Head of caudate nucleus (tissue), 42 donors: ENCODE measurements at regions not wholly inside any gene's neighbourhood (a gene's known extent, or its start where the extent isn't known, plus 50 kb on each side); places are given as distances from the start of the nearest gene placed in this dataset.
"Not testable (repeated sequence)": the region's sequence is repeated elsewhere in the genome, so short reads cannot be mapped to it uniquely, and the experiment has no call there.

Experiments used
- DNase-seq, 42 donors: peaks; one replicate each; pipeline versions ENCODE4 v3.0.0 to v3.0.0-alpha.2; 2020 to 2021; ENCODE audit warnings: mixed read lengths in 7 of 42
- intact Hi-C: fragments of 100-400 bp; cut with DNase I; formaldehyde crosslinking; loops from one replicate; pipeline ENCODE4 v1.15.0; 2022

DNA sequence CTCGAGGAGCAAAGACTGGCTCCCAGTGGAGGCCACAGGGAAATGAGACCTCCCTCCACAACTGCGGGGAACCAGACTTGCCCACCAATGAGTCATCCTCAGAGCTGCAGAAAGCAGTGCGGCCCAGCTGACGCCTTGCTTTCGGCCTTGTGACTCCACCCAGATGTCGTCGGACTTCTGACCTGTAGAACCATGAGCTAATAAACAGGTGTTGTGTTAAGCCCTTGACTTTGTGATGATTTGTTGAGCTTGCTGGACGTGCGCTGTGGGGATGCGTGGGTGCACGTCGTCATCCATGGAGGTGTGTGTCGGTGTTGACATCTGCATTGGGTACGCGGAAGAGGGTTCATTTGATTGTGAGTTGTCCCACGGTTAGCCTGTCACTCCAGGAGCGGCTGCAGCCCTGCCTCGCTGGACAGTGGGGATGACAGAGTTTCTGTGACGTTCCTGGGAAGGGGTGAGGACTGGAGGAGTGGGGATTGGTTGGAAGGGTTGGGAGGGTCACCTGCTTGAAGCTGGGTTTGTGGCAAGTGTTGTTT is 154.1 kb downstream of the SH3BP4 start:
- no peak for DNase-seq
- intact Hi-C loops, result loop anchor here (10.0 kb wide), 1 partner anchor 221 kb away; no protein-coding TSS in a partner anchor

DNA sequence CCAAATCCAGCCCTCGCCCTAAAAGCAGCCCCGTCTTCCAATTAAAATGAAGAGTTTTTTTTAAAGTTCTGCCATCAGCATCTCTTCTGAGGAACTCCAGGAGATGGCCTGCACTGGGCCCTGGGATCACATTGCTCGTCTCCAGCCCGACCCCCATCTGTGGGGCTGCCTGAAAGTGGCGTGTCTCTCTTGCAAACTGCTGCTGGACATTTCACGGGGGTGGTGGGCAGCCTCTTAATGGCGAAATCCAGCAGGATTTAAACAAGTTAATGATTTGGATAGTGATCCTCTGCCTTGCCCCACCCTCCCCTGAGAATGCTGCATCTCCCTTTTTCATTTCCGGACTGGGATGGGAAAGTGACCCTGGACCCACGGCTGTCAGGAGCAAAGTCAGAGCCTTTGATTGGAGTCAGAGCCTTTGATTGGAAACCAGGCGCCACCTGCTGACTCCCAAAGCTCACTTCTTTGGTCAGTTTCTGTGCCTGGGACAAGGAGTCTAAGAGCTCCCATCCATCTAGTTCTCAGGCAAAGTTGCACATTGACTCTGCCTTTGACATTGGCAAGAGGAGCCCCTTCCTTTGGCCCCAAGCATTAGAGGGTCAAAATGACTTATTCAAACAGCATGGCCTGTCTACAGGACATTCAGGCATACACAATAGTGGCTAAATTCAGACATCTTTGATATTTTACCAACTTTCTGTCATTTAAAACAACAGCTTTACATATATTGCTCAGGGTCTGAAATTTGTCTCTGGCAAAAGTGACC is 155.2 kb downstream of the SH3BP4 start:
- DNase-seq, result peak; percentile 31 to 90 (median 74)
- intact Hi-C loops, result loop anchor here (10.0 kb wide), 1 partner anchor 222 kb away; no protein-coding TSS in a partner anchor

- DNase-seq, result no peak
- intact Hi-C loops, result loop anchor here (10.0 kb wide), 1 partner anchor 223 kb away; no protein-coding TSS in a partner anchor
These were observed 155.8 kb downstream of the SH3BP4 start for GRCh38 chr2:235107640-235107951.

GRCh38 chr2:235109561-235109960 is 157.7 kb downstream of the SH3BP4 start:
- intact Hi-C loops, result loop anchor here (10.0 kb wide), 1 partner anchor 225 kb away; no protein-coding TSS in a partner anchor
- not testable (repeated sequence) for DNase-seq

GRCh38 chr2:235112365-235112764 is 160.5 kb downstream of the SH3BP4 start:
- intact Hi-C loops, result no loop called here

GRCh38 chr2:235113854-235114253 is 162.0 kb downstream of the SH3BP4 start:
- no peak for DNase-seq
- intact Hi-C loops, result no loop called here

More at GRCh38 chr2:235112365-235112764, 160.5 kb downstream of the SH3BP4 start:
- no peak for DNase-seq

- no peak for DNase-seq
- intact Hi-C loops, result no loop called here
These were observed 162.5 kb downstream of the SH3BP4 start for GRCh38 chr2:235114286-235114685.

DNA sequence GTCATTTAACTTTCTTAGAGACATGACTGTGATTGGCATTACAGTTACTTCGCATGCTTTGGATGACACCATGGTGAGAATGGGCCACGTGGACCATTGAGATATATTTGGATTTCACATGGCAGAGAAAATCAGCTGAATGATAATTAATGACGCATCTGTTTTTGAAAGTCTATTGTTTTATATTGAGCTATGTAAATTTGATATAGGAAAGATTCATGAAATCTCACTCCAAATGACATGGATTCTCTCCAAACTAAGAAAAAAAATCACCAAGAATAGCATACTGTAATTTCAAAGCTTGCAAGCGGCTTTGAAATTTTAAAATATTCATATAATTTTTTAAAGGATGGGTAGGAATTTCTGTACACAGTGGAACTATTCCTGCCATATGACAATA is 163.7 kb downstream of the SH3BP4 start:
- intact Hi-C loops, result no loop called here
- DNase-seq, result no peak

GRCh38 chr2:235116885-235117492 is 165.2 kb downstream of the SH3BP4 start:
- no peak for DNase-seq

DNA sequence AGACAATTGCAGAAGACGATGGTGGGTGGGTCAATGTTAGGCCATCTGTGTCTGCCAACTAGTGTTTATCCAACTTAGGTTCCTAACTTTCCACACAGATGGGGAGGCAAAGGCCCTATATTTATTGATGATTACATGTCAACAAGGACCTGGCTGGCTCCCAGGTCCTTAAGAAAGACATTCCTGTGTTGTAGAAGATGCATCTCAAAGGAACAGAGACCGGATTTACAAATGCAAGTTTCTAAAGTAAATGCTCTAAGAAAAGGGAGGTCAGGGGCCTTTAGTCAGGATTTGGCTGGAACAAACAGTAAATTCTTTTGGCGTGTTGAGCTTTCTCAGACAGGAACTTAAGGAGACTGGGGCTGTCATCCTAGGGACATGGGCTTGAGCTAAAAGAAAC is 175.0 kb downstream of the SH3BP4 start:
- DNase-seq, result no peak
- intact Hi-C loops, result no loop called here

More at GRCh38 chr2:235116885-235117492, 165.2 kb downstream of the SH3BP4 start:
- intact Hi-C loops, result loop anchor here (2.0 kb wide), 1 partner anchor 566 kb away; no protein-coding TSS in a partner anchor

GRCh38 chr2:235127931-235128330 is 176.1 kb downstream of the SH3BP4 start:
- intact Hi-C loops, result no loop called here
- DNase-seq, result no peak

- intact Hi-C loops, result no loop called here
- DNase-seq, result no peak
These were observed 178.0 kb downstream of the SH3BP4 start for GRCh38 chr2:235129850-235130249.

- intact Hi-C loops, result no loop called here
- peak in 6 of 42 donors; percentile 25 to 51 (median 38) for DNase-seq
These were observed 179.8 kb downstream of the SH3BP4 start for GRCh38 chr2:235131334-235132305.

DNA sequence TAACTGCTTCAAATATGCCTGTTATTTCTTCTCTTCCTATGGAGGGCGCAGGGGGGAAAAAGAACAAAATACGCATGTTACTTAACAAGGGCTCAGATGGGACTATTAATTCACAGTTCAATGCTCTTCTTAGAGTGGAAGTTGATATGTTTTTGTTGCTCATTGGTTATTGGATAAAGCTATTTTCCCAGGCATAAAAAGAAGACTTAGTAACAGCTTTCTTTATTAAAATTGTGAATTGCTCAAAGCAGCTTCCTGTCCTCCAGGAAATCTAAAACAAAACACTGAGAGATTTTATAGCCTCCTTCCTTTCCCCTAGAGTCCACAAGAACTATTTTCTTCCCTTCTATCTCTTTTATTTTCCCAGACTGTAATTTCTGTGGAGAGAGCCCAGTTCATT is 180.8 kb downstream of the SH3BP4 start:
- DNase-seq, result no peak
- intact Hi-C loops, result no loop called here

- intact Hi-C loops, result no loop called here
- peak in 1 of 42 donors; percentile 18 for DNase-seq
These were observed 182.0 kb downstream of the SH3BP4 start for GRCh38 chr2:235133837-235134236.

DNA sequence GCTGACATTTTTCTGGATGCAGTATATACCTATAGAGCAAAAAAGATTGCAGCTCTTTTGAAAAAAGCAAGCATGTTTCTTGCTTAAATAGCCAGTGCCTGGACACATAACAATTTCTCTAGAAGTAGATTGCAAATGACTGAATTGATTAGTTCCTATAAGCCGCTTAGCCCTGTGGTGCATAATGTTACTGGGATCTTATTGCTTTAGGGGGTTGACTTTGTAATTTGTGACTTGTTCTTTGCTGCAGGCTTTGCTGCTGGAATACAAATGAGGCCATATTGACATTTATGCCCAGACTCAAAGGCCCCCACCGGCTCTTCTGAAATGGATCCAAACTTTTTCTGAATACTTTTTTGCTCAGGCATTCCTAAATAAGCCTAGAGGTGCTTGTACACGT is 182.6 kb downstream of the SH3BP4 start:
- intact Hi-C loops, result no loop called here
- DNase-seq, result no peak

DNA sequence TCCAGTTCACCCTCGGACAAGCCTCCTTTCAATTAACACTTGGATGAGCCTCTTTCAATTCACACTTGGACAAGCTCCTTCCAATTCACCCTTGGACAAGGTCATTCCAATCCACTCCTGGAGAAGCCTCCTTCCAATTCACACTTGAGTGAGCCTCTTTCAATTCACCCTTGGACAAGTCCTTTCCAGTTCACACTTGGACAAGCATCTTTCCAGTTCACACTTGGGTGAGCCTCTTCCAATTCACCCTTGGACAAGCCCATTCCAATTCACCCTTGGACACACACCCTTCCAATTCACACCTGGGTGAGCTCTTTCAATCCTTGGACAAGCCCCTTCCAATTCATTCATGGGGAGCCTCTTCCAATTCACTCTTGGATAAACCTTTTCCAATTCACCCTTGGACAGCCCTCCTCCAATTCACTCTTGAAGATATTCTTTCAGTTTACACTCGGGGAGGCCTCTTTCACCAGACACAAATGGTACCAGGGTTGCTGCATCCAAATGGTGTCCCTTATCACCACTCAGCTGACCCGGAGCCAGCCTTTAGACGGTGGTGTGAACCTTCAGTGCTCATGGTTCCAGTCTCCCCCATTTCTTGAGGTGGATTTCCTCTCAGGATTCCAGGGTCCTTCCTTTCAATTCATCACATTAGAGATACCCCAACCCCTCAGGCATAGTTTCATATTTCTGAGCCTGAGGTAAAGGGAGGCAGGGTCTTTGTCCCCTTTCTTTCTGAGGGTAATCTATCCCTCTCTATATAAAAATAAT is 183.6 kb downstream of the SH3BP4 start:
- intact Hi-C loops, result loop anchor here (5.0 kb wide), 1 partner anchor 457 kb away; no protein-coding TSS in a partner anchor

GRCh38 chr2:235135990-235136561 is 184.3 kb downstream of the SH3BP4 start:
- intact Hi-C loops, result loop anchor here (5.0 kb wide), 1 partner anchor 456 kb away; no protein-coding TSS in a partner anchor
- DNase-seq, result peak; percentile 45 to 96 (median 84)

More for the DNA sequence above, 183.6 kb downstream of the SH3BP4 start:
- DNase-seq, result no peak
